ENCODE measurements at regions not wholly inside any gene's neighbourhood (a gene's known extent, or its start where the extent isn't known, plus 50 kb on each side); places are given as distances from the start of the nearest gene placed in this dataset.

- DNase-seq (ENCODE audit: low spot score in 2 of 2) (no peak), FAIRE-seq (no peak)
Observed at GRCh38 chr7:21352540-21353387, 75.1 kb upstream of the SP4 start.

GRCh38 chr7:21353388-21353780 lies 74.5 kb upstream of the SP4 start:
- no peak for FAIRE-seq
- no peak for DNase-seq (ENCODE audit: low spot score in 2 of 2)

- FAIRE-seq (no peak), DNase-seq (ENCODE audit: low spot score in 2 of 2) (no peak)
Observed at GRCh38 chr7:21354284-21354683, 73.6 kb upstream of the SP4 start.

DNA sequence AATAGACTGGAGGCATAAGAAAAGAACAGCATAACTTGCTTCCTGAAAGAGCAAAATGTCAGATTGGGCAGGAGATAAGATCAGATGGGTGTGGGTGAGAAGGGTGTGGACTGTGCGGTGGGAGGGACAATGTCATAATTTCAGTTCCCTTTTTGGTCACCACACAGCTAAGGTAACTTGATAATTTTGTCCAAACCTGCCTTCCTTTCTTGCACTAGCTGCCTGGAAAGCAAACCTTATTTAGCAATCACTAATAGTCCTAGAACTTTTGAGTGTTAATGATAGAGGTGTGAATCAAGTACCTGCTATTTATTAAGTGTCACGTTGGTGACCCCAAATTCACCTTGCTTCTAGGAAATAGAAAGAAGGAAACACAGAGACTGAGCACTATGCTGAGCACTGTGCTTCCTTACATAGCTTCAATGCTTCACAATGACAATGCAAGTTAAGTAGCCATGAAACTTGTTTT lies 72.4 kb upstream of the SP4 start:
- FAIRE-seq (no peak), DNase-seq (ENCODE audit: low spot score in 2 of 2) (no peak)

DNA sequence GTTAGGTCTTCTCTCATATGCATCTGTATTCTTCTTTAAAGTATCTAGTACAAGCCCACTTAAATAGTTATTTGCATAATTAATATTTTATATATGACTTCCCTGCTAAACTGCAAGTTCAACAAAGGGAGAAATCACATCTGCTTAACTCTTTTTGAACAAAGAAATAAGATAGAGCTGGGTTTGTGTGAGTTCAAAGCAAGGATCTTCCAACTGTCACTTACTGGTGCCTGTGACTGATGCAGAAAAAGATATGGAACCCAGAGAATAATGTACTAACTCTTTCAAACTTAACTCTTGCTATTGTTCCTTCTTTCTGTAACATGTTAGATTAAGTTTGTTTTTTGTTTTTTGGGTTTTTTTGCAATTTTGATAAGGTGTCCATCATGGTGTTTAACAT lies 71.3 kb upstream of the SP4 start:
- FAIRE-seq (no peak), DNase-seq (ENCODE audit: low spot score in 2 of 2) (no peak)

DNA sequence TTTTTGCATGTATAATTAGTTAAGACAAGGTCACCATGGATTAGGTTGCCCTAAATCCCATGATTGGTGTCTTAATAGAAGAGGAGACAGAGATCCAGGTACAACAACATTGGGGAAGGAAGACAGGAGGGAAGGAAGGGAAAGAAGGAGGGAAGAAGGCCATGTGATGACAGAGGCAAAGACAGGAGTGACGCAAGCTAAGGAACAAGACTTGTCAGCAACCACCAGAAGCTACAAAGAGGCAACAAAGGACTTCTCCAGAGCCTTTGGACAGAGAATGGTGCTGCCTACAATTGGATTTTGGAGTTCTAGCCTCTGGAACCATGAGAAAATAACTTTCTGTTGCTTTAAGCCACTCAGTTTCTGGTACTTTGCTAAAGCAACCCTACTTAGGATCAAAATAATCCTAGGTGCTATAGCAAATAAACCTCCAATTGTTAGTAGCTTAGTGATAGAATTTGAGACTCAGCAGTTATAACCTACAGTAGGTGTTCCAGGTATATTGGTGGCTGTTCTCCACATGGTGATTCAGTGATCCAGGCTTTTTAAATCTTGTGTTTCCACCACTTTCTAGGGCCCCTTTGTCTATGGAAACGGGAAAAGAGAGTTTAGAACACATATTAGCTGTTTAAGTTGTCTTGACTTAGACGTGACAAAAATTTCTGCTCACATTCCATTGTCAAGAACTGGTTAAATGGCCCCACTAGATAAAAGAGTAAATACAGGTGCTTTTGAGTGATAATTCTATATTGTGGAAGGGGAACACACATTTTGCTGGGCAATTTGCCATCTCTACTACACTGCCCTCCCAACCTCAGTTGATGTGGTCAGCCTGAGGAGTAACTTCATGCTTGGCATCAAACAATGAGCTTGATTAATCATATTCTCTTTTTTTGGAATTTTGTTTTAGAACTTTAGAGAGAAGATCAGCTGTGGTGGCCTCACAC lies 70.5 kb upstream of the SP4 start:
- FAIRE-seq, result no peak
- DNase-seq (ENCODE audit: low spot score in 2 of 2), result no peak

- DNase-seq (ENCODE audit: low spot score in 2 of 2), result no peak
- FAIRE-seq, result no peak
Observed at GRCh38 chr7:21358648-21359047, 69.2 kb upstream of the SP4 start.

DNA sequence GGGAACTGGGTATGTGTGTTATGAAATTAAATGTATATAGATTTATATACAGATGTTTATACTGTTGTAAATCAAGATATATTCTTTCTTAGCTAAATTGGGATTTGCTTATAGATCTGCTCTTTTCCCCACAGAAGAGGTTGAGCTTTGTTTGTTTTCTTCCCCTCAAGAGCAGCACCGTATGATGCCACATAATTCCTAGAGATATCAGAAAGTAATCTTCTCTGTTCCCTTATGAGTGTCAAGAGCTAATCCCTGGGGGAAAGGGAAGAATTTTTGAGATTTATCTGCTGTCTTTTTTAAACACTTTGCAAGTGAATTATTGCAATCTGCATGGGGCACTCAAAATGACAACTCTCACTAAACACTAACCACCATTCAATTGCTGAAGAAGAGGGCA lies 68.7 kb upstream of the SP4 start:
- DNase-seq (ENCODE audit: low spot score in 2 of 2) (no peak), FAIRE-seq (no peak)

- no peak for DNase-seq (ENCODE audit: low spot score in 2 of 2)
- no peak for FAIRE-seq
Observed at GRCh38 chr7:21361413-21362125, 66.3 kb upstream of the SP4 start.

DNA sequence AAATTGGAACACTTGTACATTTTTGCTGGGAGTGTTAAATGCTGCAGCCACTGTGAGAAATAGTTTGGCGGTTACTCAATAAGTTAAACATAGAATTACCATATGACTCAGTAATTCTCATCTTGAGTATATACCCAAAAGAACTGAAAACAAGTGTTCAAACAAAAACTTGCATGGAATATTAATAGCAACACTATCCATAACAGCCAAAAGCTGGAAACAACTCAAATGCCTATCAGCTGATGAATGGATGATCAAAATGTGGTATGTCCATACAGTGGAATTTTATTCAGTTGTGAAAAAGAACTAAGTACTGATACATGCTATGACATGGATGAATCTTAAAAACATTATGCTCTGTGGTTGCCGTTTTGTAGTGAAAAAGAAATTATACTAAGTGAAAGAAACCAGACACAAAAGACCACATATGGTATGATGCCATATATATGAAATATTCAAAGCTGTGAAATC lies 63.0 kb upstream of the SP4 start:
- DNase-seq (ENCODE audit: low spot score in 2 of 2) (no peak), FAIRE-seq (no peak)

DNA sequence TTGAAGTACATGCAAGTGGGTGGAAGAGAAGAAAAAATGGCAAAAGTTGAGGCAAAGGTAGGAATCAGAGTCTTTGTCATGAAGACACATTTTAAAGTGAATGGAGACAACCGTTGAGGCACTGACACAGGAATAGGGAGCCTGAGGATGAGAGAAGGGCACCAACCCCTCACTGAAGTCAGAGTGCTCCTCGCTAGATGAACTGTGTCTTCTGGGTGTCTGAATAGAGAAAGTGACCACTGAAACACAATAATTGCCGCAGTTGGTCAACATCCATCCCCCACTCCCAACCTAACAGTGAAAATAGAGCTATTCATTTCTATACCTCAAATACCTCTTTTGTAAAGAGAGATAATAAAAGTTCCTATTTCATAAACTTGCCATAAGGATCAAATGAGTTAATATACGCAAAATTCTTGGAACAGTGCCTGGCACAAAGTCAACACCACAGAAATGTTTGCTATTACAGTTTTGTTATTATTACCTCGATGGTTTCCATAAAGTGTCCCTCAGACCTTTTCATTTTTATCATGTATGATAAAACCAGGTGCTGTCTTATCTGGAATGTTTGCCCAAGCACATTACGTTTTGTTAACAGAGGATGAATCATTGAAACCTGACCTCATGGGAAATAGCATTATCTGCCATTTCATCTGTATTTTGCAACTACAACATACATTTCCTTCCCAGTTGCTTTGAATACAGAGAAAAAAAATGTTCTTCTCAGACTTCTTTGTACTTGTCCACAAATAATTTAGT lies 61.8 kb upstream of the SP4 start:
- FAIRE-seq, result no peak
- DNase-seq (ENCODE audit: low spot score in 2 of 2), result no peak

- FAIRE-seq, result no peak
- no peak for DNase-seq (ENCODE audit: low spot score in 2 of 2)
Observed at GRCh38 chr7:21367081-21367480, 60.8 kb upstream of the SP4 start.

DNA sequence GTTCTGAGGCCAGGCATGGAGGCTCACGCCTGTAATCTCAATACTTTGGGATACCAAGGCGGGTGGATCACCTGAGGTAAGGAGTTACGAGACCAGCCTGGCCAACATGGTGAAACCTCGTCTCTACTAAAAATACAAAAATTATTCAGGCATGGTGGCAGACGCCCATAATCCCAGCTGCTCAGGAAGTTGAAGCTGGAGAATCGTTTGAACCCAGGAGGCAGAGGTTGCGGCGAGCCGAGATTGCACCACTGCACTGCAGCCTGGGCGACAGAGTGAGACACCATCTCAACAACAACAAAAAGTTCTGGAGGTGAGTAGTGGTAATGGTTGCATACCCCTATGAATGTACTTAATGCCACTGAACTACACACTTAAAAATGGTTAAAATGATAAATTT lies 60.3 kb upstream of the SP4 start:
- FAIRE-seq, result no peak
- no peak for DNase-seq (ENCODE audit: low spot score in 2 of 2)

- FAIRE-seq (no peak), DNase-seq (ENCODE audit: low spot score in 2 of 2) (no peak)
Observed at GRCh38 chr7:21368317-21368716, 59.6 kb upstream of the SP4 start.

DNA sequence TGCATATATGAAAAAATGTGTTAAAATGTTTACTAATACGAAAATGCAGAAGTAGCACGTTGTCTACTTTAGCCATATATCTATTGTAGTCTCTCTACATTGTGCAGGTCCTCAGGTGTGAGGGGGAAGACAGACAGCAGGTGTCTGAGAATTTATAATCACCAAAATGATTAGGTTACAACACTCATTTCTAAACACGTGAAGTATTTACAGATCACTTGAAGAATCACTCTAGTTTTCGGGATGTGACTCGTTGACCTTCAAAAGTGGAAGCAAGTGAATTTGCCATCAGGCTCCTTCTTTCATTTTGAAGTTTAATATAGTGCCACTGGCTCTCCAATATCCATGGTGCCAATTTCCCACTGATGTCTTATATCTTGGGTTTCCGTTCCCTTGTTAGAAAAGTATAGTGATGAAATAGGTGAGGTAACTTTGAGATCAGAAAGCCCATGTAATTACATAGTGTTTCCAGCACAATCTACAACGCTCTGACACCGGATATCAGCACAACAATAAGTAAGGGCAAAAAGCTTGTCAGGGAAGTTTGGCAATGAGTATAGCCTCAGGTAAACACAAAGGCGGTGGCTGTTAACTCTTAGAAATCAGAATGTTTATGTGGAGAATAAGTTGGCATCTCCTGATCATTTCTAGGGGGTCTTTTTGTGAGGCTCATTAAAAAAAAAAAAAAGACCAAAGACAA lies 57.5 kb upstream of the SP4 start:
- FAIRE-seq (no peak), DNase-seq (ENCODE audit: low spot score in 2 of 2) (no peak)

DNA sequence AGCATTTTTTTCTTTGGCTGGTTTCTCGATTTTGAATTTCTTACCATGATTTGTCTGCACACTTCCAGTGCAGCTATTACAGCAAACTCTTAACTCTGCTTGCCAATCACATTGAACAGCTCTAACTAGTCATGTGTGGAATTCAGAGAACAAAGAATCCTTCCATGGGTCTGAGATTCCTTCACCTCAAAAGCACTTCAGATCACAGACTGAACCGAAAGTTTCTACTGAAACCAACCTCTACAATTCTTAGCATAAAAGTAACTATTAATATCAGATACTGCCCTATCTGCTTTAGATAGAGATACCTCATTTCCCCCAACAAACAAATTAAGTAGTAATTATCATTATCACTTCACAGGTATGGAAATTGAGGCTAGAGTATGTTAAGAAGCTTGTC lies 56.5 kb upstream of the SP4 start:
- DNase-seq (ENCODE audit: low spot score in 2 of 2) (no peak), FAIRE-seq (no peak)

- DNase-seq (ENCODE audit: low spot score in 2 of 2) (no peak), FAIRE-seq (no peak)
Observed at GRCh38 chr7:21373031-21373430, 54.9 kb upstream of the SP4 start.

GRCh38 chr7:21374134-21374533 lies 53.7 kb upstream of the SP4 start:
- DNase-seq (ENCODE audit: low spot score in 2 of 2) (no peak), FAIRE-seq (no peak)

- DNase-seq (ENCODE audit: low spot score in 2 of 2) (no peak), FAIRE-seq (no peak)
Observed at GRCh38 chr7:21377545-21377944, 50.3 kb upstream of the SP4 start.
